KOPT-K1 (cell line): ENCODE measurements at regions not wholly inside any gene's neighbourhood (a gene's known extent, or its start where the extent isn't known, plus 50 kb on each side); places are given as distances from the start of the nearest gene placed in this dataset.
"Not testable (repeated sequence)": the region's sequence is repeated elsewhere in the genome, so short reads cannot be mapped to it uniquely, and the experiment has no call there.

Experiments
- H3K27ac ChIP-seq: fragments of 200-600 bp; sonication (generic); 2 replicates; pipeline ENCODE4 v1.5.1; 2016; ENCODE audit warnings: antibody characterized with exemption, mild to moderate bottlenecking, low read depth, low read length; ENCODE audit not compliant: poor library complexity, severe bottlenecking
- H3K36me3 ChIP-seq: fragments of 200-600 bp; sonication (generic); 2 replicates; pipeline ENCODE4 v1.5.1; 2017; ENCODE audit warnings: antibody characterized with exemption, mild to moderate bottlenecking, low read length, moderate library complexity; ENCODE audit not compliant: insufficient read depth
- H3K9me3 ChIP-seq: fragments of 200-600 bp; sonication (generic); 2 replicates; pipeline ENCODE4 v1.5.1; 2017; ENCODE audit warnings: antibody characterized with exemption, low read length, mild to moderate bottlenecking; ENCODE audit not compliant: insufficient read depth, poor library complexity, severe bottlenecking

DNA sequence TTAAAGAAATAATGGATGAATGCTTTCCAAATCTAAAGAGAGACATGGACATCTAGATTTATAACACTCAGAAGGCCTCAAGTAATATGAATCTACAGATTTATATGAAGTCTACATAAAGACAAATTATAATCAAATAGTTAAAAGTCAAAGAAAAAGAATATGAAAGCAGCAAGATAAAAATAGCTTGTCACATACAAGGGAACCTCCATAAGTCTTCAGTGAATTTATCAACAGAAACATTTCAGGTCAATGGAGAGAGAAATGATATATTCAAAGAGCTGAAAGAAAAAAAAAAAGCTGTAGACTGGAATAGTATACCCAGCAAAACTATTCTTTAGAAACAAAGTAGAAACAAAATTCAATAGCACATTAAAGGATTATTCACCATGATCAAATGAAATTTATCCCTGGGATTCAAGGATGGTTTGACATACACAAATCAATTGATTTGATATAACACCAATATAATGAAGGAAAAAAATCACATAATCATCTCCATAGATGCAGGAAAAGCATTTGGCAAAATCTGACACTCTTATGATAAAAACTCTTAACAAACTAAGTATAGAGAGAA is 346.6 kb upstream of the PABPC4L start:
- H3K27ac ChIP-seq, result no peak overlapping the region
- peaks cover 4% of the 10 kb centered on the region for H3K9me3 ChIP-seq
- H3K36me3 ChIP-seq, result no peaks in the 10 kb centered on the region

DNA sequence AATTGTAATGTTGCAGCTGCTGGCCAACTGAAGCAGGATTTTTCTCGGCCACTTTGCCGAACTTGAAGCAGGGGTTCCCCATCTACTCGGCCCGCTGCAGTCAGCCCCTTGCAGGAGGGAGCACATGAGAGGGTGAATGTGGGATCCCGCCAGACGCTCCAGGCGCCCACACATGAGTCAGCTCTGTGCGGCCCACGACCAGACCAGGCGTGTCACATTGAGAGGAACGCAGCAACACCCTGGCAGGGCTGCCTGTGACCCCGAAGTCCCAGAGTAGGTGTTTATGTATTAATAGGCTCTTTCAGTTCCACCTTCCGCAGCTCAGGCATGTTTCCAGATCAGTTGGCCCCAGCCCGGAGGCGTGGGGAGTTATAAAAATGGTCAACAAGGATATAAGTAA is 344.7 kb upstream of the PABPC4L start:
- H3K27ac ChIP-seq, result no peak overlapping the region
- peaks cover 4% of the 10 kb centered on the region for H3K9me3 ChIP-seq
- no peaks in the 10 kb centered on the region for H3K36me3 ChIP-seq

DNA sequence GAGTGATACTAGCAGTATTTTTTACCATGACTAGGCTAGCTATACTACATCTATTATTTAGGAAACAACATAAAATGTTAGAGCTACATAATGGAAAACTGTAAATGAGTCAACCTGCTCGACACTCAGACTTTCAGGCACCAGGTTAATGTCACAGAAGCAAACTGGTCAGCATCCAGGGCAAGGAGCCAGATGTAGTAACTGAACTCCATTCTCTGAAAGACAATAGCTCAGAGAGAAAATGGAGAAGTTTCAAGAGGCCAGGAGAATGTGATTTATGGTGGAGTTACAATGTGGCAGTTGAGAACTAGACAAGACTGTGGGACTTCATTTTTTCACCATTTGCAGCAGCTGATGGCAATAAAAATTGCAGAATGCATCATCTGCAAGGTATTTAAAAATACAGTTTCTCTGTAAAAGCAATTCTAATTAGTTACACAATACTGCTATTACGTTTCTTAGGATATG is 342.7 kb upstream of the PABPC4L start:
- peaks cover 4% of the 10 kb centered on the region for H3K9me3 ChIP-seq
- H3K36me3 ChIP-seq, result no peaks in the 10 kb centered on the region
- no peak overlapping the region for H3K27ac ChIP-seq

DNA sequence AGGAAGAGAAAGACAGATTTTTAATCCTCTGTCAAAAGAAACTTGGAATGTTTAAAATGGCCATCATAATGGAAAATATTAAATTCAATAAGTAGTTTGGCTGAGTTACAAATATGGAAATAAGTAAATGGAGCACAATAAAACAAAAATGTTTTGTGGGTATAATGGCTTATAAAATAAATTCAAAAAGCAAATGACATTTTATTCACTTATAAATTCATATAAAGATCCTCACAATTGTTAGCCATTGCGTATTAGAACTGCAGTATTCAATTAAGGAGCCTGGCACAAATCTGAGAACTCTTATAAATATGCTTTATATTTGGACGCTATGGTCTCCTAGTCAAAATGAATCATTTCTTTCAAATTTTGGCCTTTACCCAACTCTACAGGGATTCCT is 339.0 kb upstream of the PABPC4L start:
- H3K27ac ChIP-seq, result no peak overlapping the region
- H3K9me3 ChIP-seq, result no peaks in the 10 kb centered on the region
- no peaks in the 10 kb centered on the region for H3K36me3 ChIP-seq

DNA sequence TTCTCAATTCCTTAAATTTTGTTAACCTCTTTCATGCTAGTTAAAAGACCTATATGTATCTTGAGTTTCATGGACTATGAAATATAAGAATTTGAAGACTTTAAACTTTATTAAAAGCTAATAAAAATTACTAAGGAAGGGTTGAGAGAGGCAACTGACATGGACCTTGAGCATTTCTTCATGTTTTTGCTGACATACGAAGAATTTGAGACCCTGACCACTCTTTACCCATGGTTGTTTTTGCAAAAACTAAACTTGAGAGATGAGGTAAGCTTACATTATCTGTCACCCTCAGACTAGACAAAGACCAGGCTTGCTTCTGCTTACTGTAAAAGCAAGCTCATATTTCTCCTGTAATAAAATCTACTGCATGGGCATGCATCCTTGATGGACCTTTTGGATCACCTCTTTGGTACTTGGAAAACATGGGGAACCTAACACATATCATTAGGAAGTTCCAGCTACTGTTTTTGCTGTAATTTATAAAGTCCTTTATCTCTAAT is 338.2 kb upstream of the PABPC4L start:
- Histone ChIP-seq H3K36me3 (no peaks in the 10 kb centered on the region), H3K27ac (no peak overlapping the region), H3K9me3 (no peaks in the 10 kb centered on the region)

DNA sequence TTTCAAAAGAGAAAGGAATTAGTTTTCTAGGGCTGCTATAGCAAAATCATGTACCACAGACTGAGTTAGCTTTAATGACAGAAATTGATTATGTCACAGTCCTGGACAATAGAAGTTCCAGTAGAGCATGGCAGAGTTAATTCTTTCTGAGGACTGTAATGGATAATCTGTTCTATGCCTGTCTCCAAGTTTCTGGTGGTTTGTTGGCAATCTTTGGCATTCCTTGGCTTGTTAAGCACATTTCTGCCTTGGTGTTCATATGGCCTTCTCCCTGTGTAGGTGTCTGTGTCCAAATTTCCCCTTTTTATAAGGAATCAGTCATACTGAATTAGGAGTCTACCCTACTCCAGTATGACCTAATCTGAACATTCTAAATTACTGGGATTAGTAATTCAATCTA is 336.1 kb upstream of the PABPC4L start:
- Histone ChIP-seq H3K9me3 (no peaks in the 10 kb centered on the region), H3K36me3 (no peaks in the 10 kb centered on the region), H3K27ac (no peak overlapping the region)

DNA sequence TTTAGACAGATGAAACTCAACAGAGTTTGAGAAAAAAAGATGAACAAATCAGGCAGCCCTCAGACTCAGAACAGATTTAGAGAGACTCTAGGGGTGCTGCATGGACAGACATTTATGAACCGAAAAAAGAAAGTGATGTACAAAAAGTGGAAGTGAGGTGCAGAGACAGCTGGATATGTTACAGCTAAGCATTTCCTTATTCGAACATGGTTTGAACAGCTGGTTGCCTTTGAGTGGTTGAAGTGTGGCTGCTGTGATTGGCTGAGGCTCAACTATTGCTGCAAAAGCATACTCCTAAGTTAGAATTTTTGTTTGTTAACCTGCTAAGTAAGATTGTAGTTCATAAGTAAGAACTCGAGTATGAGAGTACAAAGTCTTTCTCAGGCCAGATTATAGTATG is 331.5 kb upstream of the PABPC4L start:
- Histone ChIP-seq H3K9me3 (no peaks in the 10 kb centered on the region), H3K27ac (no peak overlapping the region)

DNA sequence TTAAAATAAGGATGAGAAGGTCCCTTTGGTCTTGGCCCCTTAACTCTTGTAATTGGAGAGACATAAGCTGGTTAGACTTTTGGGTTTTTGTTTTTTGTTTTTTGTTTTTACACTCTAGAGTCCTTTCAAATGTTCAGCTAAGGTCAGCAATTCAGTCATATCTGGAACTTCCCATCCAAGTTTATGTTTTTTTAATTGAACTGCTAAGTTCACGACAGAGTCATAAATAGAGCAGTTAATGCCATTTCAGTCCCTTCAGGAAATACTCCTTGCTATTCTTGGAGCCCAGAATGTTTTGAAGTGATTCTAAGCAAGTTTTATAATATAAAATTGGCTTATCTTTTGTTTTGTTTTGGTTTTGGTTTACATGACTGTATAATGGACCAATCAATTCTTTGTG is 329.4 kb upstream of the PABPC4L start:
- H3K36me3 ChIP-seq, result no peaks in the 10 kb centered on the region
- H3K9me3 ChIP-seq, result no peaks in the 10 kb centered on the region

More for the DNA sequence above, 331.5 kb upstream of the PABPC4L start:
- H3K36me3 ChIP-seq, result no peaks in the 10 kb centered on the region

DNA sequence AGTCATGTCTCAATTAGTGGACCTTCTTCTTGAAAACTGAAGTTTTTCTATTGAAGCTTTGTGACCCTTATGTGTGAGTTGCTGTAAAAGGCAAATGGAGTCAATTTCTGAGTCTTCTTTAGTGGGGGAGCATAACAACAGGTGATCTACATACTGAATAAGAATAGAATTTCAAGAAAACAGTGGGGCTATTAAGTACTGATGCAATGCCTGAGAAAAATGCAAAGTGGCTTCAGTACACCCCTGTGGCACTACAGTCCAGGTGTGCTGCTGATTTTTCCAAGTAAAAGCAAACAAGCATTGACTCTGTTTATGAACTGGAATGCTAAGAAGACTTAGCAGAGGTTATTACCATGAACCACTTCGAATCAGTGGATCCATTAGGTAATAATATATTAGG is 328.0 kb upstream of the PABPC4L start:
- H3K9me3 ChIP-seq, result no peaks in the 10 kb centered on the region
- no peak overlapping the region for H3K27ac ChIP-seq

More for the DNA sequence above, 329.4 kb upstream of the PABPC4L start:
- no peak overlapping the region for H3K27ac ChIP-seq

DNA sequence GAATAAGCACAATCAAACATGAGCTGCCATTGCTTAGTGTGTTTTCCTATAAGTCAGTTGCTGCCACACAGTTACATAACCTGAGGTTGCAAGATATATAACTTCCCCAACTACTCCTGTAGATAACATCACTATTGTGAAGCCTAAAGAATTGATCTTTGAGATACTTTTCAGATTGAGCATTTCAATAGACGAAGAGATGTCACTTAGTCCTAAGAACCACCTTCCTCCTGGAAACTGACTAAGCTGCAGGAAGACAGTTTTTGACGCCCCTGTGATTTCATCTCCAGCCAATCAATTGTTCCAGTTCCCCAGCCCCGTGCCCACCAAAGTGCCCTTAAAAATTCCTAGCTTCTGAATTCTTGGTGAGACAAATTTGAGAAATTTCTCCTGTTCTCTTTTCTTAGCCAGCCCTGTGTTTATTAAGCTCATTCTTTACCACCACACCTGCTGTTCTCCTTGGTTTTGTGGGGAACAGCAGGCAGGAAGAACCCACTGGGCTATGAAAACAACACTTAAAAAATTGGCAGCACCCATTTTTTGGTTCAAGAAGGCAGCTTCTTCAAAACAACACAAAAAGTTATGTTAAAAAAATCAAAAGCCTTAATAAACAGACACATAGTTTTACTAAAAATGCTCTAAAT is 317.1 kb upstream of the PABPC4L start:
- Histone ChIP-seq H3K27ac (no peak overlapping the region), H3K36me3 (no peaks in the 10 kb centered on the region), H3K9me3 (no peaks in the 10 kb centered on the region)

More for the DNA sequence above, 328.0 kb upstream of the PABPC4L start:
- H3K36me3 ChIP-seq, result no peaks in the 10 kb centered on the region

DNA sequence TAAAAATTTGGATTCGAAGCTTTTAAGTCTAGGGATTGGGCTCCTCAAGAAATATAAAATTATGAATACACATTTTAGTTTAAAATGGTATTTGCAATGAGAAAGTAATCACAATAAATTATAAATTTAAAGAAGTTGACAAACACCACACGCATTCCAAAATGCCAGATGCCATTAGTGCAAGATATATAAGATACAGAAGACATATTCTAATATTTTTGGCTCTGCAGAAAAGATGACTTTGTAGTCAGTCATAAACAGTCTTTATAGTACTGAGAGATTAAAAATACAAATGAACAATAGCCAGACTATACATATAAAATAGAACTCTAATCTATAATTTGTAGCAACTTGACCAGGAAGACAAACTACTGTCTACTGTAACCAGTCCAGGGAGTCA is 309.0 kb upstream of the PABPC4L start:
- Histone ChIP-seq H3K36me3 (no peaks in the 10 kb centered on the region), H3K27ac (no peak overlapping the region), H3K9me3 (no peaks in the 10 kb centered on the region)

DNA sequence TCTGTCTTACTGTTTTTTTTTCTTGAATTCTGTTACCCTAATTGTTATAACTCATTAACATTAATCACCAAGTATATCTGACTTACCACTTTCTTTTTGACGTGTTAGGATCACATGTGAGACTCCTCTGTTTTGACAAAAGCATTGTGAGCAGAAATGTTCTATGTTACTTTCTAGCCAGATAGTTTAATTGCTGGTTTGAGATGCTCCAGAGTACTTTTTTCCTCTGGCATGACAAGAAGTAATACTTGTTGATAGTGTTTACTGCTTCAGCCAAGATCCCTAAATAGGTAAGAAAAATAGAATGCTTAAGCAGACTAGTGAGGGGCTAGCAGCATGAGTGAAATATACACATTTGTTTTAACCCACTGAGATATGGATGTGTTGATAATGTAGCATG is 303.9 kb upstream of the PABPC4L start:
- Histone ChIP-seq H3K36me3 (no peaks in the 10 kb centered on the region), H3K27ac (no peak overlapping the region), H3K9me3 (no peaks in the 10 kb centered on the region)

DNA sequence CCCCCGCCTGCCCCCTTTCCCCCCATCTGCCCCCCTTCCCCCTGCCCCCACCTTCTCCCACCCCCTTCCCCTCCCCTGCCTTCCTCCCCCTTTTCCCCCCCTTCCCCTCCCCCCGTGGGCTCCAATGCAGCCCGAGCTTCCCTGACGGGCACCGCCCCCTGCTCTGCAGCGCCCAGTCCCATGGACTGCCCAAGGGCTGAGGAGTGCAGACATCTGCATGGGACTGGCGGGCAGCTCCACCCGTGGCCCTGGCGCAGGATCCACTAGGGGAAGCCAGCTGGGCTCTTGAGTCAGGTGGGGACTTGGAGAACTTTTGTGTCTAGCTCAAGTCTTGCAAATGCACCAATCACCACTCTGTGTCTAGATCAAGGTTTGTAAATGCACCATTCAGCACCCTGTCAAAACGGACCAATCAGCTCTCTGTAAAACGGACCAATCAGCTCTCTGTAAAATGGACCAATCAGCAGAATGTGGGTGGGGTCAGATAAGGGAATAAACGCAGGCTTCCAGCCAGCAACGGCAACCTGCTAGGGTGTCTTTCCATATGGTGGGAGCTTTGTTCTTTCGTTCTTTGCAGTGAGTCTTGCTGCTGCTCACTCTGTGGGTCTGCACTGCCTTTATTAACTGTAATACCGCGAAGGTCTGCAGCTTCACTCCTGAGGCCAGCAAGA is 300.5 kb upstream of the PABPC4L start:
- Histone ChIP-seq H3K27ac (no peak overlapping the region), H3K36me3 (no peaks in the 10 kb centered on the region), H3K9me3 (no peaks in the 10 kb centered on the region)

DNA sequence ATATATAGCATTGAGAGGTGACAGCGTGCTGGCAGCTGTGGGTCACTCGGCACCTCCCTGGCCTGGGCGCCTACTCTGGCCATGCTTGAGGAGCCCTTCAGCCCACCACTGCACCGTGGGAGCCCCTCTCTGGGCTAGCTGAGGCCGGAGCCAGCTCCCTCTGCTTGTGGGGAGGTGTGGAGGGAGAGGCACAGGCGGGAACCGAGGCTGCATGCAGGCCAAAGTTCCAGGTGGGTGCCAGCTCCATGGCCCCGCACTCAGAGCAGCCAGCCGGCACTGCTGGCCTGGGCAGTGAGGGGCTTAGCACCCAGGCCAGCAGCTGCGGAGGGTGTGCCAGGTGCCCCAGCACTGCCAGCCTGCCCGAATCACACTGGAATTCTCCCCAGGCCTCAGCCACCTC is 299.9 kb upstream of the PABPC4L start:
- H3K27ac ChIP-seq, H3K36me3 ChIP-seq, H3K9me3 ChIP-seq: not testable (repeated sequence)

DNA sequence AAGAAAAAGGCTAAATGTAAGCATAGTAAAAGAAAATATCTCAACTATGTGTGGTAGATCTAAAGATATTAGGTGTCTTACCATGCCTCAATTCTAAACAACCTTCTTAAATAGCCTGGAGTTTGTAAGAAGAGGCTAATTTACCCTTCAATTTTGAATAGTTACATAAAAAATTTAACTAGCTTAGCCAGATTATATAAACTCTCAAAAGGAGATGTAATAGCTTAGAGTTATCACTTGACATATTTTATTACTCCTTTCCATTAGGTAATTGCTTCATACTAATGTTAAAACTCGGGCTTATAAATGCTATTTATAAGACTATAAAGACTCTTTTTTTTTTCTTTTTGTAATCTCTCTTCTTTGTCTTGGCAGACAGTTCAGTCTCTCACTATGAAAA is 297.5 kb upstream of the PABPC4L start:
- Histone ChIP-seq H3K27ac (no peak overlapping the region), H3K36me3 (no peaks in the 10 kb centered on the region), H3K9me3 (no peaks in the 10 kb centered on the region)
